Progenitor cell of endocrine pancreas (in vitro differentiated cells): ENCODE measurements at regions not wholly inside any gene's neighbourhood (a gene's known extent, or its start where the extent isn't known, plus 50 kb on each side); places are given as distances from the start of the nearest gene placed in this dataset.

Experiments
- DNase-seq: peaks from one replicate; pipeline ENCODE4 v3.0.0; 2021; ENCODE audit warnings: low spot score; ENCODE audit not compliant: unreplicated experiment
- H3K27ac Mint-ChIP-seq: 2 replicates; pipeline ENCODE4 v1.8.0; 2021; ENCODE audit warnings: mild to moderate bottlenecking, moderate library complexity, mixed read lengths
- H3K27me3 Mint-ChIP-seq: 2 replicates; pipeline ENCODE4 v1.8.0; 2021; ENCODE audit warnings: mixed read lengths
- H3K36me3 Mint-ChIP-seq: 2 replicates; pipeline ENCODE4 v1.8.0; 2022; ENCODE audit warnings: mixed read lengths; ENCODE audit not compliant: insufficient read depth
- H3K4me1 Mint-ChIP-seq: 2 replicates; pipeline ENCODE4 v1.8.0; 2021; ENCODE audit warnings: low read depth, mixed read lengths
- H3K4me3 Mint-ChIP-seq: 2 replicates; pipeline ENCODE4 v1.8.0; 2021; ENCODE audit warnings: low read depth, mild to moderate bottlenecking, moderate library complexity, mixed read lengths
- H3K9me3 Mint-ChIP-seq: 2 replicates; pipeline ENCODE4 v1.8.0; 2021; ENCODE audit warnings: low read depth, mixed read lengths
- TF ChIP-seq, protein P1 (sequence below): fragments of 200-600 bp; sonication (generic); IDR thresholded peaks from one replicate; pipeline ENCODE4 v1.5.0; 2021; ENCODE audit warnings: antibody characterized with exemption, mild to moderate bottlenecking; ENCODE audit not compliant: unreplicated experiment

DNA sequence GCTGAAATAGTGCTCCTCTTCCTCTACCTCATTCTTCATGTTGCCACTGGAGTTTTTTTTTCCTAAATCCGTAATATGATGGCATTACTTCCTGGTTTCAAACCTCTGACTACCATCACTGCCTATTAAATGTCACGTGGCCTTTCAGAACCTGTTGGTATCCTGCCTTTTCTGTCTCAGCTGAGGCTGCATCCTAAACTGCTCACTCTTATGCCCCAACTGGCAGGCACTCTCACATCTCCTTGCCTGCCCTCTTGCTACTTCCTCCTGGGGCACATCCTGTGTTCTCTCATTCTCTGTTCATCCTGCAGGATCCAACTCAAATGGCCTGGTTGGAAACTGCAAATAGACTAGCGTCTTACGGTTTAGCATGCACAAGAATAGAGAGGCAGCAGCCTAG is 468.1 kb upstream of the FANCL start:
- Mint-ChIP-seq H3K4me1 (no peaks in the 10 kb centered on the region), H3K9me3 (no peaks in the 10 kb centered on the region), H3K4me3 (no peak overlapping the region), H3K36me3 (no peaks in the 10 kb centered on the region), H3K27ac (no peak overlapping the region), H3K27me3 (no peaks in the 10 kb centered on the region)
- no peak for DNase-seq
- TF ChIP-seq, protein P1, sequence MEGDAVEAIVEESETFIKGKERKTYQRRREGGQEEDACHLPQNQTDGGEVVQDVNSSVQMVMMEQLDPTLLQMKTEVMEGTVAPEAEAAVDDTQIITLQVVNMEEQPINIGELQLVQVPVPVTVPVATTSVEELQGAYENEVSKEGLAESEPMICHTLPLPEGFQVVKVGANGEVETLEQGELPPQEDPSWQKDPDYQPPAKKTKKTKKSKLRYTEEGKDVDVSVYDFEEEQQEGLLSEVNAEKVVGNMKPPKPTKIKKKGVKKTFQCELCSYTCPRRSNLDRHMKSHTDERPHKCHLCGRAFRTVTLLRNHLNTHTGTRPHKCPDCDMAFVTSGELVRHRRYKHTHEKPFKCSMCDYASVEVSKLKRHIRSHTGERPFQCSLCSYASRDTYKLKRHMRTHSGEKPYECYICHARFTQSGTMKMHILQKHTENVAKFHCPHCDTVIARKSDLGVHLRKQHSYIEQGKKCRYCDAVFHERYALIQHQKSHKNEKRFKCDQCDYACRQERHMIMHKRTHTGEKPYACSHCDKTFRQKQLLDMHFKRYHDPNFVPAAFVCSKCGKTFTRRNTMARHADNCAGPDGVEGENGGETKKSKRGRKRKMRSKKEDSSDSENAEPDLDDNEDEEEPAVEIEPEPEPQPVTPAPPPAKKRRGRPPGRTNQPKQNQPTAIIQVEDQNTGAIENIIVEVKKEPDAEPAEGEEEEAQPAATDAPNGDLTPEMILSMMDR = no peak

DNA sequence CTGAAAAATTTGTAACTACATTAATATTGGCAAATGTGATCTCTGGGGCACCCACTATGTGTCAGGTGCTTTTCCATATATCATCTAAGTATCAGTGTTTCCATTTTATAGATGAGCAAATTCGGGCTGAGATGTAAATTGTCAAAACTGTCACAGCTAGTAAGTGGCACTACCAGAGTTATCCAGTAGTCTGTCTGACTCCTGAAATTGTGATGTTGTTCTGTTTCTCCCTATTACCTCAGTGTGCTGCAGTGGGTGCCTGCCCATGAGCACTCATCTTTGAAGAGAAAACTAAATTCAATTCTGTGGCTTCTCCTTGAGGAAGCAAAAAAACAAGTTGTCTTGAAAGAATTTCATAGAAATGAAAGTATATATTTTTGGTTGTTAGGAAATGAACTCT is 467.4 kb upstream of the FANCL start:
- H3K4me3 Mint-ChIP-seq = no peak overlapping the region
- no peaks in the 10 kb centered on the region for H3K36me3 Mint-ChIP-seq
- no peak overlapping the region for H3K27ac Mint-ChIP-seq
- no peaks in the 10 kb centered on the region for H3K27me3 Mint-ChIP-seq
- H3K4me1 Mint-ChIP-seq = no peaks in the 10 kb centered on the region
- TF ChIP-seq, protein P1 = peak; percentile 32
- no peaks in the 10 kb centered on the region for H3K9me3 Mint-ChIP-seq
- DNase-seq = no peak

DNA sequence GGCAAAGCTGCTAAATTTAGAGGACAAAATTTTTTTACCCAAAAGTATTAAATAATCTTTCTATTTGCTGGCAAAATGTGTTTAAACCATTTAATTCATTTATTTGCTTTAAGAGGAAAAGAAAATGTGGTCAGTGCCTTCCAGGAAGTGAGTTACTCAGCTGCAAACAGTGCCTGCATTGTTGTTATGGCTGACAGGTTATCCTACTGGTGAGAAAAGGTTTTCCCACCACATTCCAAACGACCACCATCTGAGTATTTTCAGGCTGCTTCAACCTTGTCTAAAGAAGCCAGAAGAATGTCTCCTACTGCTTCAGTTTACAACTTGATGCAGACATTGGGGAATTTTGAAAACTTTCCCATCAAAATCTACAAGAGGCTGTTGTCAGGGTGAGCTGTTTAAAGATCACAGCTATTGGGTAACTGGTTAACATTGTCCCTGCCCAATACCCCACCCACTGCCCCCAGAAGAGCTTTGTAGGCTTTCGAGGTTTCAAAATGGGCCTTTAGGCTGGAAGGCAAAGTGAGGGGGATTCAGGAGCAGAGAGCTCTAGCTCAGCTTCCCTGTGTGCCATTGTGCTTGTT is 461.3 kb upstream of the FANCL start:
- Mint-ChIP-seq H3K27me3 (no peaks in the 10 kb centered on the region), H3K4me1 (no peaks in the 10 kb centered on the region), H3K4me3 (no peak overlapping the region), H3K36me3 (no peaks in the 10 kb centered on the region), H3K9me3 (no peaks in the 10 kb centered on the region), H3K27ac (no peak overlapping the region)
- TF ChIP-seq, protein P1 = peak; percentile 11
- no peak for DNase-seq

DNA sequence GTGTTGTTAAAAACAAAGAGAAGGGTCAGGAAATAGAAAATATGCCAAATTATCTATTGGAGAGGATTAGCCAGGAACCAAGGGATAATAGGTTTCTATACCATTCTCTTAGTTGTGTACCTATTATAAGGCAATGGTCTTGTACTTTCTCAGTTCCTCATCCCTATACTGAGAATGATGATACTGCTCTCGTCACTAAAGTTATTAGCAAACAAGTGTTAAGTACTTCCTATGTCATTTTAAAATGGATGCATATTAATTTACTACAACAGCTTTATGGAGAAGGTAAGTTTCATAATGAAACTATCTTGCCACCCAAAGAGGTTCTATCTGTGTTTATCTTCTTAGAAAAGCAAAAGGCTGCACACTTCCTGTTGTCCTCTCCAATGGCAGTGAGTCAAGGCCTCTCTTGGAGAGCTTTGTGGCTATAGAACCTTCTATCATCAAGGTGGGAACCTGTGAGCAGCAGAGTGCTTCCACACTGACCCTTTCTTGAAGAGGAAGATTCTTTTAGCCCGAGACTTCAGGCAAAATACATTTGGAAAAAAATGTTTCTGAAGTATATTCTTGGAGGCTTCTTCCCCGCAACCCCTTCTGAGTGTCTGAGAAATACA is 460.7 kb upstream of the FANCL start:
- Mint-ChIP-seq H3K9me3 (no peaks in the 10 kb centered on the region), H3K4me3 (no peak overlapping the region), H3K27ac (no peak overlapping the region), H3K4me1 (no peaks in the 10 kb centered on the region), H3K36me3 (no peaks in the 10 kb centered on the region), H3K27me3 (no peaks in the 10 kb centered on the region)
- DNase-seq = no peak
- TF ChIP-seq, protein P1 = no peak

DNA sequence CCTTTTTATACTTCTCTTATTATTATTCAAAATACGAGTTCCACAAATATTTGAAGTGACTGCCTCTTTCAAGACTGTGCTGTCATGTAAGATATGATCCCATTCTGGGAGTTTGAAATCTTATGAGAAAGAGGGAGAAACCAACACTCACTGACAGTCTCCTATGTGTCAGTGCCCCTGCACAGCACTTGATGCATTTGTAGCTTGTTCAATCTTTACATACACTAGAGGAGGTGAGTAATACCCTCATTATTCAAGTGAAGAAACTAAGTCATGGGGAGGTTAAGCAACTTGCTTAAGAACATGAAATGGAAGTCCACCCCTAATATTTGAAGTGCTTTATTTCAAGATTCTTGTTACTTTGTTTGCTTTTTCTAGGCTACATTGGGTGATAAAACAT is 459.5 kb upstream of the FANCL start:
- TF ChIP-seq, protein P1 = no peak
- Mint-ChIP-seq H3K36me3 (no peaks in the 10 kb centered on the region), H3K27ac (no peak overlapping the region), H3K4me1 (no peaks in the 10 kb centered on the region), H3K4me3 (no peak overlapping the region), H3K27me3 (no peaks in the 10 kb centered on the region), H3K9me3 (no peaks in the 10 kb centered on the region)
- DNase-seq = no peak
